Neural progenitor cell (in vitro differentiated cells): ENCODE measurements at regions not wholly inside any gene's neighbourhood (a gene's known extent, or its start where the extent isn't known, plus 50 kb on each side); places are given as distances from the start of the nearest gene placed in this dataset.

Experiments used
- CTCF ChIP-seq: fragments of 200-600 bp; sonication (generic); IDR thresholded peaks from 2 replicates; pipeline ENCODE4 v1.5.1; 2017; ENCODE audit warnings: antibody characterized with exemption, mild to moderate bottlenecking
- EZH2 ChIP-seq: fragments of 200-600 bp; sonication (generic); IDR thresholded peaks from 2 replicates; pipeline ENCODE4 v1.6.1; 2017; ENCODE audit warnings: antibody characterized with exemption, mild to moderate bottlenecking, moderate library complexity

GRCh38 chr1:25006770-25007169 lies 76.7 kb upstream of the RUNX3 start:
- TF ChIP-seq CTCF (no peak), EZH2 (no peak)
